ENCODE measurements at regions not wholly inside any gene's neighbourhood (a gene's known extent, or its start where the extent isn't known, plus 50 kb on each side); places are given as distances from the start of the nearest gene placed in this dataset.
A peak's percentile ranks its signal among the peaks of the same experiment; 100 is the strongest.

DNA sequence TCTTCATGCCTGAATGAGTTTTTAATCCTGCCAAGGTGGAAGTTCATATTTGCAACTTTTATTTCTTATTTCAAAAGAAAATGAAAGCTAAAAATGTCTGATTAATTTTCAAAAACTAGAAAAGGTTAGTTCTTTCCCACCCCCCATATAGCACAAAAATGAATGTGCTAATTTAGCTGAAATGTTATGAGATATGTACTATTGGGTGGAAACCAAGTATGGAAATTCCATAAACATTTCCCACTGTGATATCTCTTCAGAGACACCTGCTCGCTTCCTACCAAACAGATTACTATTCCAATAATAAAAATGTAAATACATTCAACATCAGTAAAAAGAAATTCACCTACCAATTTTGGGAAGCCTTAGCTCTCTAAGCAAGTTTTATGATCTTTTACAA lies 678.6 kb upstream of the ID4 start:
- intact Hi-C loops (cut with DNase I) = no loop called here
- H3K9me3 ChIP-seq = no peaks in the 10 kb centered on the region
- H3K27ac ChIP-seq = no peak overlapping the region

GRCh38 chr6:19159089-19159488 lies 678.1 kb upstream of the ID4 start:
- Histone ChIP-seq H3K27ac (no peak overlapping the region), H3K4me3 (no peak overlapping the region), H3K4me1 (peaks cover 0 to 14% of the 10 kb centered on the region in 2 donors), H3K36me3 (no peaks in the 10 kb centered on the region), H3K27me3 (no peaks in the 10 kb centered on the region), H3K9me3 (no peaks in the 10 kb centered on the region)
- DNase-seq (ENCODE audit: low spot score in 2 of 2) = no peak
- no peak for TF ChIP-seq CTCF (IDR thresholded peaks at IDR 0.05)
- intact Hi-C loops (cut with DNase I) = no loop called here

More for the DNA sequence above, 678.6 kb upstream of the ID4 start:
- DNase-seq (ENCODE audit: low spot score in 2 of 2) = no peak
- Histone ChIP-seq H3K4me1 (peaks cover 0 to 14% of the 10 kb centered on the region in 2 donors), H3K36me3 (no peaks in the 10 kb centered on the region), H3K4me3 (no peak overlapping the region), H3K27me3 (no peaks in the 10 kb centered on the region)
- TF ChIP-seq CTCF (IDR thresholded peaks at IDR 0.05) = no peak

DNA sequence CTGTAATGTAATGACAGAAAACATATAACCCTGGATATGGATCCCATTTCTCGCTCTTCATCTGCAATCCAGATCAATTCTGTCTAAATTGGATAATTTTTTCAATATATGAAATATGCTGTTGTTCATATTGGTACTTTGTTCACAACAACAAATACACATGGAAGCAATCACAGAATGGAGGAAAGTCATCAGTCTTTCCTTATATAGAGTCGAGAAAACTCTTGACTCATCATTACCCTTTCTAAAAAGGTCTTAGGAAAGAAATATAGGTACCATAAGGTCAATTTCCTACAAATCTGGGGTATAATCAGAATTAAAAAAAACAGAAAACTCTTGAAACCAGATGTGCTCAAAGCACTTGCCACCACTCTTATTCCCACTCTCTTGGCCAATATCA lies 677.6 kb upstream of the ID4 start:
- no peaks in the 10 kb centered on the region for H3K9me3 ChIP-seq
- intact Hi-C loops (cut with DNase I) = no loop called here
- H3K27ac ChIP-seq = peak overlapping the region in 1 of 2 donors; percentile 24
- H3K36me3 ChIP-seq = no peaks in the 10 kb centered on the region
- peaks cover 0 to 14% of the 10 kb centered on the region in 2 donors for H3K4me1 ChIP-seq
- no peak for DNase-seq (ENCODE audit: low spot score in 2 of 2)
- TF ChIP-seq CTCF (IDR thresholded peaks at IDR 0.05) = no peak
- H3K27me3 ChIP-seq = no peaks in the 10 kb centered on the region
- H3K4me3 ChIP-seq = no peak overlapping the region

- Histone ChIP-seq H3K27me3 (no peaks in the 10 kb centered on the region), H3K9me3 (no peaks in the 10 kb centered on the region), H3K27ac (peak overlapping the region in 1 of 2 donors; percentile 24), H3K36me3 (no peaks in the 10 kb centered on the region), H3K4me3 (no peak overlapping the region), H3K4me1 (peaks cover 0 to 10% of the 10 kb centered on the region in 2 donors)
- no peak for TF ChIP-seq CTCF (IDR thresholded peaks at IDR 0.05)
- intact Hi-C loops (cut with DNase I) = no loop called here
- no peak for DNase-seq (ENCODE audit: low spot score in 2 of 2)
Measured at GRCh38 chr6:19160081-19160730, 677.0 kb upstream of the ID4 start.

DNA sequence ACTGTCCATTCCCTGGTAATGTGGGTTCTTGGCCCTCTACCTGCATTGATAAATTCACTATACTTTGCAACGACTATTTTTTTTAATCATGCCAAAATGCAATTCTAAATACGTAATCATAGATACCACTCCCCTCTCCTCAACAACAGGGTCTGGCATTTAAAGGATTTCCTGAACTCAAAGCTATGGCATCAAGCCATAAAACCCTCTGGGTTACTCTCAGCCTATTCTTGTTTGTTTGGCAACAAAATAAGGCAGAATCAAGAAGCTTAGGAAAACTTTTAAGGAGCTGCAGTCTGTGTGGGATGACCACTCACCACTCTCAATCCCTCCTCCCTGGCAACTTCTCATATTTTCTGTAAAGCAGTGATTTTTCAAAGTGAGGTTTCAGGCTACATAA lies 669.9 kb upstream of the ID4 start:
- Histone ChIP-seq H3K27ac (no peak overlapping the region), H3K4me3 (no peak overlapping the region), H3K27me3 (no peaks in the 10 kb centered on the region), H3K4me1 (peaks cover 0 to 14% of the 10 kb centered on the region in 2 donors), H3K9me3 (no peaks in the 10 kb centered on the region), H3K36me3 (no peaks in the 10 kb centered on the region)
- intact Hi-C loops (cut with DNase I) = no loop called here
- no peak for TF ChIP-seq CTCF (IDR thresholded peaks at IDR 0.05)
- DNase-seq (ENCODE audit: low spot score in 2 of 2) = no peak

DNA sequence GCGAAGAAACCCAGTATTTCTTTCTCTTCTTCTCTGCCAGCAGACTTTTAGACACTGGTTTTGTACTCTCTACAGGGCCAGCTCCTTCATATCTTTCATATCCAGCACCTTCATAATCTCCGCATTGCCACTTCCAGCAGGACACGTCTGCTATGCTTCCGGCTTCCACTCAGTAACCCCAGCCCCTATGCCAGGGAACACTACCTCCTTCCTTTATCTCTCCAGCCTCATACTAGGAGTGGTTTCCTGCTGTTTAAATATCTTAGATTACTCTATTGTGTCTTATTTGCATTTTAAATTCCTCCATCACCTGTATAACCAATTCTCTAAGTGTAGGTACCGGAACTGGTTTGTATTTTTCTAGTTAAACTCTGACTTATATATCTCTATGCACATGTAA lies 667.8 kb upstream of the ID4 start:
- no peak for DNase-seq (ENCODE audit: low spot score in 2 of 2)

More for the DNA sequence above, 667.8 kb upstream of the ID4 start:
- Histone ChIP-seq H3K9me3 (no peaks in the 10 kb centered on the region), H3K4me3 (no peak overlapping the region), H3K36me3 (no peaks in the 10 kb centered on the region), H3K27ac (no peak overlapping the region), H3K4me1 (peaks cover 0 to 14% of the 10 kb centered on the region in 2 donors), H3K27me3 (no peaks in the 10 kb centered on the region)
- intact Hi-C loops (cut with DNase I) = no loop called here
- TF ChIP-seq CTCF (IDR thresholded peaks at IDR 0.05) = no peak

Measured in ascending aorta (tissue), 2 donors.